PC-3 (cell line): ENCODE measurements at regions not wholly inside any gene's neighbourhood (a gene's known extent, or its start where the extent isn't known, plus 50 kb on each side); places are given as distances from the start of the nearest gene placed in this dataset.

Source experiments
- ATAC-seq: fragments of 200-7000 bp; cut with Tn5 transposase; 2 replicates; pipeline ENCODE4 v1.9.1; 2020; ENCODE audit warnings: mild to moderate bottlenecking, moderate library complexity
- BruUV-seq: library from RNA; stranded (reverse); fragments of 400-500 nt; replicated peaks from 2 replicates; lab custom pipeline; 2021; lab: Mats Ljungman, UMichigan
- CTCF ChIA-PET: fragments of 300-600 bp; sonication (Branson Sonifier 250); formaldehyde crosslinking; loops from one replicate; lab custom pipeline; 2022; ENCODE audit warnings: antibody characterized with exemption; lab: Charles Lee
- POLR2A ChIA-PET: fragments of 300-600 bp; sonication (Branson Sonifier 250); formaldehyde crosslinking; loops from one replicate; lab custom pipeline; 2022; ENCODE audit warnings: antibody characterized with exemption; ENCODE audit not compliant: unreplicated experiment; lab: Charles Lee
- DNase-seq: peaks from one replicate; pipeline ENCODE4 v3.0.0-alpha.2; 2015
- H2AFZ ChIP-seq: fragments of 300-600 bp; sonication (generic); 2 replicates; pipeline ENCODE4 v1.6.0; 2016; ENCODE audit warnings: antibody characterized with exemption, low read length
- H3F3A ChIP-seq: fragments of 300-600 bp; sonication (generic); one replicate; pipeline ENCODE4 v1.6.0; 2017; ENCODE audit warnings: antibody characterized with exemption, low read length, control low read depth, mild to moderate bottlenecking; ENCODE audit not compliant: unreplicated experiment
- H3K27ac ChIP-seq: fragments of 300-600 bp; sonication (generic); 2 replicates; pipeline ENCODE4 v1.5.1; 2016; ENCODE audit warnings: mild to moderate bottlenecking, low read length
- H3K27me3 ChIP-seq: fragments of 300-600 bp; sonication (generic); 2 replicates; pipeline ENCODE4 v1.6.1; 2016; ENCODE audit warnings: low read length, mixed read lengths
- H3K36me3 ChIP-seq: fragments of 300-600 bp; sonication (generic); 2 replicates; pipeline ENCODE4 v1.6.1; 2016; ENCODE audit warnings: low read depth, mixed run types, low read length, mixed read lengths
- H3K4me1 ChIP-seq: fragments of 300-600 bp; sonication (generic); 2 replicates; pipeline ENCODE4 v1.5.1; 2016; ENCODE audit warnings: low read length; ENCODE audit not compliant: insufficient read depth
- H3K4me2 ChIP-seq: fragments of 300-600 bp; sonication (generic); 2 replicates; pipeline ENCODE4 v1.6.0; 2016; ENCODE audit warnings: low read length
- H3K4me3 ChIP-seq: fragments of 300-600 bp; sonication (generic); 2 replicates; pipeline ENCODE4 v1.5.1; 2016; ENCODE audit warnings: mild to moderate bottlenecking, low read length, mixed read lengths
- H3K79me2 ChIP-seq: fragments of 300-600 bp; sonication (generic); 2 replicates; pipeline ENCODE4 v1.6.1; 2017; ENCODE audit warnings: low read length, mixed read lengths
- H3K9ac ChIP-seq: fragments of 300-600 bp; sonication (generic); 2 replicates; pipeline ENCODE4 v1.6.0; 2016; ENCODE audit warnings: mild to moderate bottlenecking, low read length
- H3K9me2 ChIP-seq: fragments of 300-600 bp; sonication (generic); replicated peaks from 2 replicates; pipeline ENCODE4 v1.6.1; 2016; ENCODE audit warnings: mixed run types, low read length, mixed read lengths
- H3K9me3 ChIP-seq: fragments of 300-600 bp; sonication (generic); 2 replicates; pipeline ENCODE4 v1.6.1; 2016; ENCODE audit warnings: low read length, mixed read lengths
- H4K20me1 ChIP-seq: fragments of 300-600 bp; sonication (generic); 2 replicates; pipeline ENCODE4 v1.6.1; 2016; ENCODE audit warnings: low read length, mixed read lengths
- CTCF ChIP-seq: fragments of 300-600 bp; sonication (generic); conservative IDR thresholded peaks from 2 replicates; pipeline ENCODE4 v1.5.1; 2017; ENCODE audit warnings: antibody characterized with exemption, low read depth, mild to moderate bottlenecking, low read length
- EZH2 ChIP-seq: fragments of 300-600 bp; sonication (generic); IDR thresholded peaks from one replicate; pipeline ENCODE4 v1.6.1; 2017; ENCODE audit warnings: antibody characterized with exemption, mild to moderate bottlenecking, low read length; ENCODE audit not compliant: unreplicated experiment
- EZH2phosphoT487 ChIP-seq: fragments of 300-600 bp; sonication (generic); IDR thresholded peaks from 2 replicates; pipeline ENCODE4 v1.6.1; 2018; ENCODE audit warnings: mild to moderate bottlenecking, antibody characterized with exemption, low read length, borderline replicate concordance
- intact Hi-C: fragments of 100-400 bp; cut with micrococcal nuclease; formaldehyde crosslinking; loops from 2 replicates; pipeline ENCODE4 v1.9.0; 2023

GRCh38 chr5:148913985-148914431 lies 87.6 kb downstream of the ADRB2 start:
- H3K9ac ChIP-seq, result peak overlapping the region; percentile 59
- TF ChIP-seq EZH2phosphoT487 (no peak), CTCF (no peak), EZH2 (no peak)
- peaks cover 73% of the 10 kb centered on the region for H3K4me1 ChIP-seq
- H3F3A ChIP-seq, result peaks cover 30% of the 10 kb centered on the region
- DNase-seq, result peak; percentile 96
- H2AFZ ChIP-seq, result no peak overlapping the region
- H4K20me1 ChIP-seq, result no peaks in the 10 kb centered on the region
- intact Hi-C loops, result loop anchor here (1.0 to 5.0 kb wide), 5 partner anchors 25 to 315 kb away; no protein-coding TSS in a partner anchor
- H3K79me2 ChIP-seq, result no peaks in the 10 kb centered on the region
- peak overlapping the region; percentile 68 for H3K4me2 ChIP-seq
- ChIA-PET CTCF (interaction anchor here (0.5 to 3.5 kb wide), 7 partner anchors 44 to 201 kb away, joined by 3 to 30 read pairs (median 4); no protein-coding TSS in a partner anchor), POLR2A (interaction anchor here (0.5 to 1.0 kb wide), 7 partner anchors 22 to 1865 kb away, joined by 3 to 5 read pairs (median 4); partner anchors contain the start of gene SMIM3)
- H3K4me3 ChIP-seq, result no peak overlapping the region
- H3K9me3 ChIP-seq, result no peaks in the 10 kb centered on the region
- H3K36me3 ChIP-seq, result no peaks in the 10 kb centered on the region
- H3K9me2 ChIP-seq, result no peaks in the 10 kb centered on the region
- no peaks in the 10 kb centered on the region for H3K27me3 ChIP-seq
- no TSS peak for BruUV-seq
- peak overlapping the region; percentile 88 for H3K27ac ChIP-seq
- ATAC-seq, result peak; percentile 0

DNA sequence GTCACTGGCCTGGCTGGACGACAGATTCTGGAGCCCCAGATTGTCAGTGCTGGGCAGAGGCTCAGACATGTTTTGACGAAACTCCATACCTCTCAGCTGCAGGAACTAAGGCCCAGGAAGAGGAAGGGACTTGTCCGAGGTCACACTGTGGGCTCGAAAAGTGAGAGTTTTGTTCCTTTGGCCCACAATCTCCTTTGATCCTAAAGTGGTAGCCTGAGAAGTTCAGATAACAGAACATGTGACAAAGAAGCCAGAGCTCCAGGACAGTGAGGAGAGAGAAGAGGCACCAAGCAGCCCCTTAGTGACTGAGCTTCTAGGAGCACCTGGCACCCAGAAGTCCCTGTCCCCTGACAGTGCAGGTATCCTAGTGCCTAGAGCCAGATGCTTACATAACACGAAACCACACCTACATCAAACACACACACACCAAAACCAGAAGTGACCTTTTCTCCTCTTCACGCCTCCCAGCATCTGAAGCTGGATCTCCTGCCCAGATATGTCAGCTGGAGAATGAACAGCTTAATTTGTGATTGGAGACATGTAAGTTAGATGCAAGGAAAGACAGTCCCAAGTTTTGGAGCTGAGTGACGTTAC lies 88.9 kb downstream of the ADRB2 start:
- no TSS peak for BruUV-seq
- CTCF ChIA-PET, result interaction anchor here (0.6 to 0.7 kb wide), 2 partner anchors 42 to 199 kb away, joined by 3 to 4 read pairs; no protein-coding TSS in a partner anchor
- Histone ChIP-seq H4K20me1 (no peaks in the 10 kb centered on the region), H3K36me3 (no peaks in the 10 kb centered on the region), H3K27ac (0 out of 2 replicates have a peak overlapping the region, but pooled peaks have one; percentile 88), H3K4me2 (no peak overlapping the region), H2AFZ (no peak overlapping the region), H3K9me2 (no peaks in the 10 kb centered on the region), H3K4me3 (no peak overlapping the region), H3K79me2 (no peaks in the 10 kb centered on the region), H3K9me3 (no peaks in the 10 kb centered on the region), H3K4me1 (peaks cover 60% of the 10 kb centered on the region), H3F3A (peaks cover 18% of the 10 kb centered on the region), H3K9ac (no peak overlapping the region), H3K27me3 (no peaks in the 10 kb centered on the region)
- POLR2A ChIA-PET, result no interaction called here
- intact Hi-C loops, result no loop called here
- ATAC-seq, result no peak
- TF ChIP-seq EZH2 (no peak), EZH2phosphoT487 (no peak), CTCF (no peak)
- DNase-seq, result no peak
